Ascending aorta (tissue), 2 donors: ENCODE measurements at regions not wholly inside any gene's neighbourhood (a gene's known extent, or its start where the extent isn't known, plus 50 kb on each side); places are given as distances from the start of the nearest gene placed in this dataset.

Source experiments
- DNase-seq, 2 donors: peaks; one replicate each; pipeline ENCODE4 v3.0.0-alpha.2; 2019; ENCODE audit warnings: low spot score in 2 of 2
- H3K27ac ChIP-seq, 2 donors: fragments of 200-600 bp; sonication (generic); one replicate each; pipeline ENCODE4 v1.5.1; 2016 to 2017; ENCODE audit warnings: mild to moderate bottlenecking in 1 of 2
- H3K27me3 ChIP-seq: fragments of 200-600 bp; sonication (generic); one replicate; pipeline ENCODE4 v1.5.1; 2017
- H3K36me3 ChIP-seq, 2 donors: fragments of 200-600 bp; sonication (generic); one replicate each; pipeline ENCODE4 v1.5.1; 2016
- H3K4me1 ChIP-seq, 2 donors: fragments of 200-600 bp; sonication (generic); one replicate each; pipeline ENCODE4 v1.5.1; 2016 to 2017; ENCODE audit warnings: mild to moderate bottlenecking in 1 of 2
- H3K4me3 ChIP-seq, 2 donors: fragments of 200-600 bp; sonication (generic); one replicate each; pipeline ENCODE4 v1.5.1; 2016 to 2017; ENCODE audit warnings: mild to moderate bottlenecking in 1 of 2
- H3K9me3 ChIP-seq, 2 donors: fragments of 200-600 bp; sonication (generic); one replicate each; pipeline ENCODE4 v1.5.1; 2016
- intact Hi-C: fragments of 100-400 bp; cut with DNase I; formaldehyde crosslinking; loops from one replicate; pipeline ENCODE4 v1.15.1; 2023
- TF ChIP-seq, protein P1 (sequence below), 3 experiments: fragments of 200-600 bp in 2 of 3; fragments of 450-650 bp in 1 of 3; sonication (generic) in 2 of 3; IDR thresholded peaks; one replicate each; pipeline ENCODE4 v1.5.1; 2016 to 2019; ENCODE audit warnings: antibody characterized with exemption in 3 of 3, mild to moderate bottlenecking in 1 of 3, moderate library complexity in 1 of 3

DNA sequence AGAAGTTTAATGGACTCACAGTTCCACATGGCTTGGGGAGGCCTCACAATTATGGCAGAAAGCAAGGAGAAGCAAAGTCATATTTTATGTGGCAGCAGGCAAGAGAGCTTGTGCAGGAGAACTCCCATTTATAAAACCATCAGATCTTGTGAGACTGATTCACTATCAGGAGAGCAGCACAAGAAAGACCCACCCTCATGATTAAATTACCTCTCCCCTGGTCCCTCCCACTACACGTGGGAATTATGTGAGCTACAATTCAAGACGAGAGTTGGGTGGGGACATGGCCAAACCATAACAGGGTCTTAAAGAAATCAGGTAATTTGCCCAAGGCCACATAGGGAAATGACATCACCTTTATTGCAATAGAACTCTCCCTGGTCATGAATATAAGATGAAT lies 1073.3 kb upstream of the ACVR2A start:
- TF ChIP-seq, protein P1, sequence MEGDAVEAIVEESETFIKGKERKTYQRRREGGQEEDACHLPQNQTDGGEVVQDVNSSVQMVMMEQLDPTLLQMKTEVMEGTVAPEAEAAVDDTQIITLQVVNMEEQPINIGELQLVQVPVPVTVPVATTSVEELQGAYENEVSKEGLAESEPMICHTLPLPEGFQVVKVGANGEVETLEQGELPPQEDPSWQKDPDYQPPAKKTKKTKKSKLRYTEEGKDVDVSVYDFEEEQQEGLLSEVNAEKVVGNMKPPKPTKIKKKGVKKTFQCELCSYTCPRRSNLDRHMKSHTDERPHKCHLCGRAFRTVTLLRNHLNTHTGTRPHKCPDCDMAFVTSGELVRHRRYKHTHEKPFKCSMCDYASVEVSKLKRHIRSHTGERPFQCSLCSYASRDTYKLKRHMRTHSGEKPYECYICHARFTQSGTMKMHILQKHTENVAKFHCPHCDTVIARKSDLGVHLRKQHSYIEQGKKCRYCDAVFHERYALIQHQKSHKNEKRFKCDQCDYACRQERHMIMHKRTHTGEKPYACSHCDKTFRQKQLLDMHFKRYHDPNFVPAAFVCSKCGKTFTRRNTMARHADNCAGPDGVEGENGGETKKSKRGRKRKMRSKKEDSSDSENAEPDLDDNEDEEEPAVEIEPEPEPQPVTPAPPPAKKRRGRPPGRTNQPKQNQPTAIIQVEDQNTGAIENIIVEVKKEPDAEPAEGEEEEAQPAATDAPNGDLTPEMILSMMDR (IDR thresholded peaks at IDR 0.05): no peak
- intact Hi-C loops: no loop called here
- no peak overlapping the region for H3K4me3 ChIP-seq
- H3K36me3 ChIP-seq: no peaks in the 10 kb centered on the region
- no peaks in the 10 kb centered on the region for H3K9me3 ChIP-seq
- no peaks in the 10 kb centered on the region for H3K4me1 ChIP-seq
- no peaks in the 10 kb centered on the region for H3K27me3 ChIP-seq
- no peak overlapping the region for H3K27ac ChIP-seq
- DNase-seq: no peak

- no peak overlapping the region for H3K4me3 ChIP-seq
- TF ChIP-seq, protein P1 (IDR thresholded peaks at IDR 0.05): no peak
- no peaks in the 10 kb centered on the region for H3K36me3 ChIP-seq
- no peaks in the 10 kb centered on the region for H3K27me3 ChIP-seq
- H3K27ac ChIP-seq: no peak overlapping the region
- no peaks in the 10 kb centered on the region for H3K4me1 ChIP-seq
- intact Hi-C loops: no loop called here
- no peak for DNase-seq
- no peaks in the 10 kb centered on the region for H3K9me3 ChIP-seq
These were observed 1080.5 kb upstream of the ACVR2A start for GRCh38 chr2:146764301-146764700.

DNA sequence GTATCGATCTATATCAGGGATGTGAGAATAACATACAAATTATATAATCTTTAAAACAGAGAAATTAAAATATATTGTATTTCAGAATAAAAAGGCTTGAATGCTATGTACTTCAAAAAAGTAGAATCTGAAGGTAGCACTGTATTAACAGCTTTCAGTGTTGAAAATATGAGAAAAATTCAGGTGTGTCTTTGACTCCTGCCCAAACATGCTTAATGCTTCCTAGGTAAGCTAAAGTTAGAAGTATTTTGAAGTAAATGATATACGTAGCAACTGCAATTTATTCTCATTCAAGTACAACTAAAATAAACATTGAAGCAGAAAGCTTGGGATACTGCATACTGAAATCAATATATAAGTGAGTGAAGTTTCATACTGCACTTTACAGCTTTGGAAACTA lies 1082.0 kb upstream of the ACVR2A start:
- intact Hi-C loops: no loop called here
- no peak for DNase-seq
- no peaks in the 10 kb centered on the region for H3K27me3 ChIP-seq
- H3K9me3 ChIP-seq: no peaks in the 10 kb centered on the region
- no peaks in the 10 kb centered on the region for H3K4me1 ChIP-seq
- TF ChIP-seq, protein P1 (IDR thresholded peaks at IDR 0.05): no peak
- H3K27ac ChIP-seq: no peak overlapping the region
- no peaks in the 10 kb centered on the region for H3K36me3 ChIP-seq
- no peak overlapping the region for H3K4me3 ChIP-seq

GRCh38 chr2:146754606-146755005 lies 1090.2 kb upstream of the ACVR2A start:
- H3K27me3 ChIP-seq: no peaks in the 10 kb centered on the region
- no peak overlapping the region for H3K27ac ChIP-seq
- intact Hi-C loops: no loop called here
- H3K9me3 ChIP-seq: no peaks in the 10 kb centered on the region
- no peaks in the 10 kb centered on the region for H3K4me1 ChIP-seq
- H3K36me3 ChIP-seq: no peaks in the 10 kb centered on the region
- no peak for DNase-seq
- TF ChIP-seq, protein P1 (IDR thresholded peaks at IDR 0.05): no peak
- H3K4me3 ChIP-seq: no peak overlapping the region

GRCh38 chr2:146748046-146748445 lies 1096.8 kb upstream of the ACVR2A start:
- Histone ChIP-seq H3K27ac (no peak overlapping the region), H3K4me1 (no peaks in the 10 kb centered on the region), H3K4me3 (no peak overlapping the region), H3K9me3 (no peaks in the 10 kb centered on the region), H3K27me3 (no peaks in the 10 kb centered on the region), H3K36me3 (no peaks in the 10 kb centered on the region)
- intact Hi-C loops: no loop called here
- no peak for DNase-seq
- TF ChIP-seq, protein P1 (IDR thresholded peaks at IDR 0.05): no peak

GRCh38 chr2:146741260-146741659 lies 1103.6 kb upstream of the ACVR2A start:
- H3K4me1 ChIP-seq: no peaks in the 10 kb centered on the region
- H3K36me3 ChIP-seq: no peaks in the 10 kb centered on the region
- TF ChIP-seq, protein P1 (IDR thresholded peaks at IDR 0.05): no peak
- H3K27ac ChIP-seq: no peak overlapping the region
- intact Hi-C loops: no loop called here
- no peak overlapping the region for H3K4me3 ChIP-seq
- no peaks in the 10 kb centered on the region for H3K27me3 ChIP-seq
- no peaks in the 10 kb centered on the region for H3K9me3 ChIP-seq
- DNase-seq: no peak
